Fibroblast of skin of abdomen (primary cell): ENCODE measurements at regions not wholly inside any gene's neighbourhood (a gene's known extent, or its start where the extent isn't known, plus 50 kb on each side); places are given as distances from the start of the nearest gene placed in this dataset.

ENCODE experiments used
- DNase-seq: peaks from one replicate; pipeline ENCODE4 v3.0.0-alpha.2; 2013

GRCh38 chr5:175163586-175164275 lies 280.3 kb downstream of the DRD1 start:
- no peak for DNase-seq

- DNase-seq, result no peak
These were observed 281.9 kb downstream of the DRD1 start for GRCh38 chr5:175162036-175162435.

- no peak for DNase-seq
These were observed 284.0 kb downstream of the DRD1 start for GRCh38 chr5:175159956-175160355.

- DNase-seq, result no peak
These were observed 295.3 kb downstream of the DRD1 start for GRCh38 chr5:175148636-175149172.

GRCh38 chr5:175146733-175147132 lies 297.2 kb downstream of the DRD1 start:
- DNase-seq, result no peak

GRCh38 chr5:175141421-175141820 lies 302.6 kb downstream of the DRD1 start:
- no peak for DNase-seq

- DNase-seq, result no peak
These were observed 310.8 kb downstream of the DRD1 start for GRCh38 chr5:175133185-175133584.

- no peak for DNase-seq
These were observed 312.6 kb downstream of the DRD1 start for GRCh38 chr5:175131432-175131831.

GRCh38 chr5:175129619-175130018 lies 314.4 kb downstream of the DRD1 start:
- no peak for DNase-seq

GRCh38 chr5:175129121-175129520 lies 314.9 kb downstream of the DRD1 start:
- DNase-seq, result no peak

GRCh38 chr5:175124821-175125220 lies 319.2 kb downstream of the DRD1 start:
- no peak for DNase-seq

GRCh38 chr5:175124251-175124813 lies 319.6 kb downstream of the DRD1 start:
- DNase-seq, result no peak

GRCh38 chr5:175123542-175123941 lies 320.4 kb downstream of the DRD1 start:
- no peak for DNase-seq

- no peak for DNase-seq
These were observed 322.5 kb downstream of the DRD1 start for GRCh38 chr5:175121457-175121856.

GRCh38 chr5:175120412-175120811 lies 323.6 kb downstream of the DRD1 start:
- DNase-seq, result no peak

GRCh38 chr5:175118700-175119309 lies 325.2 kb downstream of the DRD1 start:
- DNase-seq, result no peak

- no peak for DNase-seq
These were observed 327.4 kb downstream of the DRD1 start for GRCh38 chr5:175116466-175117048.

GRCh38 chr5:175115831-175116230 lies 328.2 kb downstream of the DRD1 start:
- no peak for DNase-seq

- DNase-seq, result no peak
These were observed 330.0 kb downstream of the DRD1 start for GRCh38 chr5:175113947-175114346.

- no peak for DNase-seq
These were observed 334.8 kb downstream of the DRD1 start for GRCh38 chr5:175109058-175109755.

- DNase-seq, result no peak
These were observed 336.1 kb downstream of the DRD1 start for GRCh38 chr5:175107865-175108264.

GRCh38 chr5:175107028-175107588 lies 336.9 kb downstream of the DRD1 start:
- DNase-seq, result no peak

GRCh38 chr5:175104677-175105076 lies 339.3 kb downstream of the DRD1 start:
- DNase-seq, result no peak
